Activated CD8-positive, alpha-beta memory T cell treated with anti-CD3 and anti-CD28 coated beads for 1 hour (primary cell): ENCODE measurements at regions not wholly inside any gene's neighbourhood (a gene's known extent, or its start where the extent isn't known, plus 50 kb on each side); places are given as distances from the start of the nearest gene placed in this dataset.

Experiments used
- DNase-seq, 2 donors: peaks; one replicate each; pipeline ENCODE4 v3.0.0-alpha.2; 2020; ENCODE audit warnings: low read depth in 1 of 2; ENCODE audit errors: extremely low read depth in 1 of 2

GRCh38 chr6:164507206-164507940 lies 802.0 kb downstream of the C6orf118 start:
- DNase-seq: no peak

- DNase-seq: no peak
These were observed 804.0 kb downstream of the C6orf118 start for GRCh38 chr6:164505425-164505824.

GRCh38 chr6:164502833-164503232 lies 806.6 kb downstream of the C6orf118 start:
- no peak for DNase-seq

GRCh38 chr6:164495882-164496495 lies 813.4 kb downstream of the C6orf118 start:
- no peak for DNase-seq

- DNase-seq: no peak
These were observed 831.0 kb downstream of the C6orf118 start for GRCh38 chr6:164478426-164478825.

GRCh38 chr6:164477790-164478189 lies 831.6 kb downstream of the C6orf118 start:
- DNase-seq: no peak

GRCh38 chr6:164477101-164477500 lies 832.3 kb downstream of the C6orf118 start:
- DNase-seq: no peak

GRCh38 chr6:164469276-164469949 lies 840.0 kb downstream of the C6orf118 start:
- DNase-seq: no peak

- DNase-seq: no peak
These were observed 853.6 kb downstream of the C6orf118 start for GRCh38 chr6:164455835-164456234.

GRCh38 chr6:164453835-164454234 lies 855.6 kb downstream of the C6orf118 start:
- DNase-seq: no peak

- DNase-seq: no peak
These were observed 866.8 kb downstream of the C6orf118 start for GRCh38 chr6:164442572-164442971.

GRCh38 chr6:164439331-164439730 lies 870.1 kb downstream of the C6orf118 start:
- no peak for DNase-seq

GRCh38 chr6:164436976-164437375 lies 872.4 kb downstream of the C6orf118 start:
- DNase-seq: no peak

GRCh38 chr6:164427728-164428402 lies 881.5 kb downstream of the C6orf118 start:
- no peak for DNase-seq

- DNase-seq: no peak
These were observed 884.9 kb downstream of the C6orf118 start for GRCh38 chr6:164424489-164424888.

GRCh38 chr6:164419099-164419498 lies 890.3 kb downstream of the C6orf118 start:
- no peak for DNase-seq

GRCh38 chr6:164418262-164418588 lies 891.2 kb downstream of the C6orf118 start:
- DNase-seq: no peak

- no peak for DNase-seq
These were observed 891.7 kb downstream of the C6orf118 start for GRCh38 chr6:164417537-164418261.

- DNase-seq: no peak
These were observed 893.4 kb downstream of the C6orf118 start for GRCh38 chr6:164415832-164416563.

- DNase-seq: no peak
These were observed 894.7 kb downstream of the C6orf118 start for GRCh38 chr6:164414695-164415094.
